Stimulated activated CD4-positive, alpha-beta T cell treated with anti-CD3 and anti-CD28 coated beads, Interleukin-1b, Interleukin-23, amount 100 ng/mL, for 48 hours (primary cell): ENCODE measurements at regions not wholly inside any gene's neighbourhood (a gene's known extent, or its start where the extent isn't known, plus 50 kb on each side); places are given as distances from the start of the nearest gene placed in this dataset.
"Not testable (repeated sequence)": the region's sequence is repeated elsewhere in the genome, so short reads cannot be mapped to it uniquely, and the experiment has no call there.

ENCODE experiments used
- DNase-seq: peaks from one replicate; pipeline ENCODE4 v3.0.0-alpha.2; 2020

DNA sequence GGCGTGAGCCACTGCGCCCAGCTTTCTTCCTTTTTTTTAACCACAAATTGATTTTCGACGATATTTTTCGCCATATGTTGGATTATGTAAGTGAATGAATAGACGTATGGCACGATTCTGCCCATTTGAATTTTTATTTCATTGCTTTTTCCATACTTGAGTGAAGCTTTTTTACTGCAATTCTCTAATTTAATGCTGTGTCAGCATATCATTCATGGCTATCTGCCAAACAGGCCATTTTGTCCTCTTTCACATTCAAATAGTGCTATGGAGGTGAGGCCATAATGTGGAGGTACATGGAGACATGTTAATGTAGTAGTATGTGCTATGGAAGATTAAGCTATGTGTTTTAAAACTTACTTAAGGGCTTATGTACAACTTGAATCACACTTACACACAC, 152.1 kb upstream of the TUSC1 start:
- no peak for DNase-seq

DNA sequence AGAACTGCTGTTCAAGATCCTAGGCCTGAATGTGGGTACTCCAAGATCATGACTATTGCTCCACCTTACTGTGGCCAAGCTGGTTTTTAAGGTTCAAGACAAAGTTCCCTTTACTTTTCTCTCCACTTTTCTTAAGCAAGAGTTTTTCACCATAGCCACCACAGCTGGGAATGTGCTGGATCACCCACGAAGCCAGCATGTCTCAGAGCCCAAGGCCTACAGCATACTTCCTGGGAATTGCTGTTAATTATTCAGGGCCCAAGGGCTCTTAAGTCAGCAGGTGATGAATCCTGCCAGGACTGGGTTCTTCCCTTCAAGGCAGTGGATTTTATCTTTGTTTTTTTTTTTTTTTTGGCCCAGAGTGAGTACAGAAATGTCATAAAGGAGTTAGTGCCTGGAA, 149.4 kb upstream of the TUSC1 start:
- no peak for DNase-seq

DNA sequence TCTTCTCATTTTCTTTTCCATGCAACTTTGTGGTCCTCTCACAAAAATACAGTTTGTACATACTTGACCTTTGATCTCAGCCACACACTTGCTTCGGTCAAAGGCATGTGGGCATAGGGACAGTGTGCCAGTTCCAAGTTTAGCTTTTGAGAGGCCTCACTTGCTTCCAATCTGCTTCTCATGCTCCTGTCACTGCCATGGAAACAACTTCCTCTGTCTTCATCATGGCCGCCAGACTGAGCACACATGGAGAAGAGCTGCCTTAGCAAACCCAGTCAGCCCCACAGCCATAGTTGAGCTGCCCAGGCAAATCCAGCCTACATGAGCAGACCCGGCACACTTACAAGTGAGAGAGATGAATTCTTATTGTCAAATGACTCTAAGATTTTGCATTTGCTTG, 138.2 kb upstream of the TUSC1 start:
- DNase-seq: no peak

DNA sequence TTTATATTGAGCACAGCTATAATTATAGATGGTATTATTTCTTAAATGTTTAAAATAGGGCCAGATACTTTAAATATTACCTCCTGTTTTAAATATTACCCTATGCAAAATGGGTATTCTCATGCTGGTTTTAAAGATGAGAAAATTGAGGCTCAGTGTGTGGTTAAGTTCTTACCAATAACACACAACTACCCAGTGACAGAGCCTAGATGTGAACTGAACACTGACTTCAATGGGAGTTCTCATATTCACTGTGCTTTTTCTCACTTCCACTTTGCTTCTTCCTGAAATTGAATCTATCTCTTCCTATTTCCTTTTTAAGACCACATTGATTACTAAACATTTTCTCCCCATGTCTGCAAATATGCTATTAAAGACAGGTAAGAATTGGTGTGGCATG, 135.8 kb upstream of the TUSC1 start:
- DNase-seq: no peak

GRCh38 chr9:25813478-25813877, 135.2 kb upstream of the TUSC1 start:
- no peak for DNase-seq

DNA sequence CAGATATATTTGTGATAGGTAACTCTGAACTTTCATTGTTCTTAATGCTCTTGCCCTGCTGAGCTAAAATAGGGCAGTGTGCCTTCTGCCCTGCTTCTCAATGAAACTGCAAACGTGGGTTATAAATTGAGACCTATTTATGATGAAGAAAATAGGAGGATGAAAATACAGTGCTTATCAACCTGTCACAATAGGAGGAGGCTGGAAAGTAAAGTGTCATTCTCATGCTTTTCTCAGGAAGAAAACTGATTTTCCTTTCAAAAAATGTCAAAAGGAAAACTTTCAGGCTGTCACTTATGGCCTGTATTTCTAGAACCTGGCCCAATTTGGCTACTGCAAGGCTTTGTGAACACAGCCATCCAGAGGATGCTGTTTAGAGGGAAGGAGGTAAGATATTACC, 130.3 kb upstream of the TUSC1 start:
- DNase-seq: no peak

DNA sequence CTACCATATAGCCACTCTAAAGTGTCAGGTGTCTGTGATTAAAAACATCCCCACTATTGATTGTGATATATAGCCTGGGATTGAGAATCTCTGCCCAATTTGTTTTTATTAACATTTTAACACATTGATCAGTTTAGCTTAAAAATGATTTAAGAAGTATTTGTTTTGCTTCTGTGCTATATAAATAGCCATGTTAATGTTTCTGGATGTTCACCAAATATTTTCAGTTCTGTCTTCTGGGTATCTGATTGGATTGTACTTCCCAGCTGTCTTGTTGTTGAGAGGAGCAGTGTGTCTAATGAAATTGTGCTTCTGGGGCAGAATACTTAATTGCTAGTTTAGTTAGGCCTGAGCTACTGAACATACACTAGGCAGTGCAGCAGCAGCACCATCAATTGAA, 126.6 kb upstream of the TUSC1 start:
- DNase-seq: no peak

DNA sequence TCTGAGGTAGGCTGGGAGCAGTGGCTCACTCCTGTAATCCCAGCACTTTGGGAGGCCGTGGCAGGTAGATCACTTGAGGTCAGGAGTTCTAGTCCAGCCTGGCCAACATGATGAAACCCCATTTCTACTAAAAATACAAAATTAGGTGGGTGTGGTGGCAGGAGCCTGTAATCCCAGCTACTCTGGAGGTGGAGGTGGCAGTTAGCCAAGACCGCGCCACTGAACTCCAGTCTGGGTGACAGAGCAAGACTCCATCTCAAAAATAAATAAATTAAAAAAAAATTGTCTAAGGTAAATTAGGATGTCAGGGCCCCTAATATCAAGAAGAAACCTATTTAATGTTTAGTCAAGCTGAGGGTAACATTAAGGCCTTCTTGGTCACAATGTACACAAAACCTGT, 123.7 kb upstream of the TUSC1 start:
- not testable (repeated sequence) for DNase-seq

- no peak for DNase-seq
Measured at GRCh38 chr9:25773805-25774204, 95.6 kb upstream of the TUSC1 start.

- DNase-seq: no peak
Measured at GRCh38 chr9:25755951-25756350, 77.7 kb upstream of the TUSC1 start.

GRCh38 chr9:25752398-25752797, 74.2 kb upstream of the TUSC1 start:
- DNase-seq: no peak

DNA sequence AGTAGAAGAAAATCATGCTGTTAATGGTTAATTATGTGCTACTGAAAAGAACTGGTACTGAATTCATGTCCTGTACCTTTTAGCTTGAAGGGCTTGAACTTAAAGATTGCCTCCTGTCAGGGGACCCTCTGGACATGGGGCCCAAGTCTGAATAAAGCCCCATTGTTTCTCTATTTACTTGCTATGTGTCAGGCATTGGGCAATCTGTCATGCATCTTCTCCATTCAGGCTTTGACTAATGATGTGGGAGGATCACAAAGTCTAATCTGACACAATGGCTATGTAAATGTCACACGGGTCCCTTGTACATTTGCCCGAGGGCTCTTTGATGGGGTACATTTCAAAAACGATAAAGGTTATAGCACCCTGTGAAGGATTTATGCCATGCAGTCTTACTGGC, 64.0 kb upstream of the TUSC1 start:
- no peak for DNase-seq

DNA sequence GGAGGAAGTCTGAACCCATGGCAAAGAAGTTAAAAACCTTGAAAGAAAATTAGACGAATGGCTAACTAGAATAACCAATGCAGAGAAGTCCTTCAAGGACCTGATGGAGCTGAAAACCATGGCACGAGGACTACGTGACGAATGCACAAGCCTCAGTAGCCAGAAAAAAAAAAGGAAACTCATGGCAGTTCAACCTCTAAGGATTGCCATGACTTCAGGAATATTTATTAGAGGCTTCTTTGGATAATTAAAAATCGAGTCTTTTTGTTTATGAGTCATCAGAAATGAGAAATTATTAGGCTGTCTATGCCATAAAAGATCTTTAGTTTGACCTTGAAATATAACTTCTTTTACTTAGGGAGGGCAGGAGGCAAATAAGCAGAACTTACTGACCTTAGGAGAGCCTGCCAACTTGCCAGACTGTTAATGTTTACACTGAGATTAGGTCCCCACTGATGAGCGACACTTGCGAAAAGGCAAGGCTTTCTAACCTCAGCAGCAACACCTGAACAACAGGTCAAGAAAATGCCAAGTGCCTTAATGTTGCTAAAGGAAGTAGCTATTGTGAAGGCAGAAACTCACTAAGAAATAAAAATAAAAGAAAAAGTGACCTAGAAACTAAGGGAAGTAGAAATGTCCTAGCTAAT, 55.2 kb upstream of the TUSC1 start:
- DNase-seq: no peak

- not testable (repeated sequence) for DNase-seq
Measured at GRCh38 chr9:25731895-25732794, 53.9 kb upstream of the TUSC1 start.
